Fibroblast of the aortic adventitia (primary cell): ENCODE measurements at regions not wholly inside any gene's neighbourhood (a gene's known extent, or its start where the extent isn't known, plus 50 kb on each side); places are given as distances from the start of the nearest gene placed in this dataset.
A peak's percentile ranks its signal among the peaks of the same experiment; 100 is the strongest.

Experiments
- DNase-seq: peaks from one replicate; pipeline ENCODE4 v3.0.0-alpha.2; 2010; ENCODE audit warnings: low read depth
- H3K4me3 ChIP-seq: 2 replicates; pipeline ENCODE4 v1.5.1; 2011; ENCODE audit warnings: low read depth, mild to moderate bottlenecking, control low read depth, low read length, moderate library complexity
- CTCF ChIP-seq: IDR thresholded peaks from 2 replicates; pipeline ENCODE4 v1.5.1; 2011; ENCODE audit warnings: mild to moderate bottlenecking, low read length, control low read depth, inconsistent platforms; ENCODE audit not compliant: insufficient read depth

- DNase-seq, result no peak
- TF ChIP-seq CTCF, result no peak
- no peak overlapping the region for H3K4me3 ChIP-seq
These were observed 138.0 kb upstream of the THY1 start for GRCh38 chr11:119560961-119561360.

- H3K4me3 ChIP-seq, result no peak overlapping the region
- no peak for DNase-seq
- TF ChIP-seq CTCF, result no peak
These were observed 137.3 kb upstream of the THY1 start for GRCh38 chr11:119560291-119560690.

- TF ChIP-seq CTCF, result no peak
- no peak for DNase-seq
- H3K4me3 ChIP-seq, result no peak overlapping the region
These were observed 129.1 kb upstream of the THY1 start for GRCh38 chr11:119552106-119552485.

- peak; percentile 45 for DNase-seq
- no peak for TF ChIP-seq CTCF
- H3K4me3 ChIP-seq, result no peak overlapping the region
These were observed 128.6 kb upstream of the THY1 start for GRCh38 chr11:119551420-119552105.

GRCh38 chr11:119550053-119550752 is 127.2 kb upstream of the THY1 start:
- no peak overlapping the region for H3K4me3 ChIP-seq
- peak; percentile 62 for DNase-seq
- no peak for TF ChIP-seq CTCF

DNA sequence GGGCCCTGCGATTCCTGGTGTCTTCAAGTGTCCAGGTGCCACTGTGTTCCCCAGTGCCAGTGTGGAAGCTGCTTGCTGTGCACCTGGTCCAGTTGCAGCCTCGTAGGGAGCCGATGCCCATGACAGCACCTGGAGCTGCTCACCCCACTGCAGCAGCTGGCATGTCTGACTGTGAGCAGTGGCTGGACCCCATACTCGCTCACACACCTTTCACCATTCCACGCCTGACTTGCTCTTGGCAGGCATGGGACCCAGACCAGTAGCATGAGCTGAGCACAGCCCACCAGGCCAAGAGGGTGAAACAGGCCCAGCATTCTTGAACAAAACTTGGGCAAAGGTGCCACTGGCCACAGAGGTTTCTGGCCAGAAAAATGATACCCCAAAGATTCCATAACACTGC is 124.5 kb upstream of the THY1 start:
- DNase-seq, result no peak
- no peak overlapping the region for H3K4me3 ChIP-seq
- no peak for TF ChIP-seq CTCF
